HAP-1 (cell line): ENCODE measurements at regions not wholly inside any gene's neighbourhood (a gene's known extent, or its start where the extent isn't known, plus 50 kb on each side); places are given as distances from the start of the nearest gene placed in this dataset.
"Not testable (repeated sequence)": the region's sequence is repeated elsewhere in the genome, so short reads cannot be mapped to it uniquely, and the experiment has no call there.

Experiments used
- DNase-seq, 2 experiments: peaks; one replicate each; pipeline ENCODE4 v3.0.0-alpha.2; 2016 to 2020; ENCODE audit warnings: low spot score in 2 of 2
- H3K27me3 ChIP-seq: fragments of 250-450 bp; sonication (Bioruptor Pico); 2 replicates; pipeline ENCODE4 v1.5.1; 2020; ENCODE audit warnings: low read depth, mild to moderate bottlenecking, moderate library complexity
- H3K36me3 ChIP-seq: fragments of 250-450 bp; sonication (Bioruptor Pico); replicated peaks from 2 replicates; pipeline ENCODE4 v1.5.1; 2020; ENCODE audit warnings: mild to moderate bottlenecking
- H3K4me1 ChIP-seq: fragments of 250-450 bp; sonication (Bioruptor Pico); 2 replicates; pipeline ENCODE4 v1.5.1; 2020; ENCODE audit warnings: mild to moderate bottlenecking
- H3K4me3 ChIP-seq: fragments of 250-450 bp; sonication (Bioruptor Pico); 2 replicates; pipeline ENCODE4 v1.5.1; 2020; ENCODE audit warnings: mild to moderate bottlenecking, moderate library complexity
- H3K9me3 ChIP-seq: fragments of 250-450 bp; sonication (Bioruptor Pico); 2 replicates; pipeline ENCODE4 v1.5.1; 2020; ENCODE audit warnings: mild to moderate bottlenecking, moderate library complexity
- in situ Hi-C: fragments of 300-500 bp; cut with MboI; formaldehyde crosslinking; loops from 3 replicates; pipeline ENCODE4 v1.14.3; 2020; ENCODE audit warnings: low sequenced_read_pairs, inconsistent platforms, mixed read lengths

GRCh38 chr4:27791640-27792039, 931.0 kb downstream of the STIM2 start:
- no peaks in the 10 kb centered on the region for H3K4me1 ChIP-seq
- H3K36me3 ChIP-seq, result no peaks in the 10 kb centered on the region
- DNase-seq, result no peak
- H3K4me3 ChIP-seq, result no peak overlapping the region
- no peaks in the 10 kb centered on the region for H3K27me3 ChIP-seq
- H3K9me3 ChIP-seq, result no peaks in the 10 kb centered on the region
- in situ Hi-C loops, result no loop called here

GRCh38 chr4:27807207-27807606, 946.6 kb downstream of the STIM2 start:
- H3K4me1 ChIP-seq, result no peaks in the 10 kb centered on the region
- in situ Hi-C loops, result no loop called here
- DNase-seq, result no peak
- H3K27me3 ChIP-seq, result no peaks in the 10 kb centered on the region
- no peaks in the 10 kb centered on the region for H3K9me3 ChIP-seq
- no peaks in the 10 kb centered on the region for H3K36me3 ChIP-seq
- no peak overlapping the region for H3K4me3 ChIP-seq

GRCh38 chr4:27811948-27812347, 951.3 kb downstream of the STIM2 start:
- H3K9me3 ChIP-seq, result no peaks in the 10 kb centered on the region
- no peaks in the 10 kb centered on the region for H3K4me1 ChIP-seq
- in situ Hi-C loops, result no loop called here
- DNase-seq, result no peak
- H3K27me3 ChIP-seq, result no peaks in the 10 kb centered on the region
- H3K36me3 ChIP-seq, result no peaks in the 10 kb centered on the region
- no peak overlapping the region for H3K4me3 ChIP-seq

- H3K36me3 ChIP-seq, H3K27me3 ChIP-seq, H3K4me3 ChIP-seq, H3K9me3 ChIP-seq, H3K4me1 ChIP-seq, DNase-seq, in situ Hi-C loops: not testable (repeated sequence)
Observed at GRCh38 chr4:27813226-27813625, 952.6 kb downstream of the STIM2 start.

GRCh38 chr4:27813699-27814425, 953.2 kb downstream of the STIM2 start:
- H3K4me3 ChIP-seq, H3K27me3 ChIP-seq, H3K4me1 ChIP-seq, H3K9me3 ChIP-seq, in situ Hi-C loops, DNase-seq, H3K36me3 ChIP-seq: not testable (repeated sequence)

GRCh38 chr4:27819246-27819645, 958.6 kb downstream of the STIM2 start:
- Histone ChIP-seq H3K4me3 (no peak overlapping the region), H3K36me3 (no peaks in the 10 kb centered on the region), H3K9me3 (no peaks in the 10 kb centered on the region), H3K27me3 (no peaks in the 10 kb centered on the region), H3K4me1 (no peaks in the 10 kb centered on the region)
- DNase-seq, result no peak
- in situ Hi-C loops, result no loop called here

- no peak for DNase-seq
- Histone ChIP-seq H3K27me3 (no peaks in the 10 kb centered on the region), H3K36me3 (no peaks in the 10 kb centered on the region), H3K9me3 (no peaks in the 10 kb centered on the region), H3K4me1 (no peaks in the 10 kb centered on the region), H3K4me3 (no peak overlapping the region)
- in situ Hi-C loops, result no loop called here
Observed at GRCh38 chr4:27828843-27829242, 968.2 kb downstream of the STIM2 start.

GRCh38 chr4:27830251-27830650, 969.6 kb downstream of the STIM2 start:
- H3K4me1 ChIP-seq, result no peaks in the 10 kb centered on the region
- H3K36me3 ChIP-seq, result no peaks in the 10 kb centered on the region
- H3K27me3 ChIP-seq, result no peaks in the 10 kb centered on the region
- in situ Hi-C loops, result no loop called here
- DNase-seq, result no peak
- H3K9me3 ChIP-seq, result no peaks in the 10 kb centered on the region
- no peak overlapping the region for H3K4me3 ChIP-seq

GRCh38 chr4:27835851-27836250, 975.2 kb downstream of the STIM2 start:
- Histone ChIP-seq H3K4me1 (no peaks in the 10 kb centered on the region), H3K4me3 (no peak overlapping the region), H3K27me3 (no peaks in the 10 kb centered on the region), H3K9me3 (no peaks in the 10 kb centered on the region), H3K36me3 (no peaks in the 10 kb centered on the region)
- in situ Hi-C loops, result no loop called here
- DNase-seq, result no peak

- no peak for DNase-seq
- in situ Hi-C loops, result no loop called here
- H3K27me3 ChIP-seq, result no peaks in the 10 kb centered on the region
Observed at GRCh38 chr4:27836523-27836922, 975.9 kb downstream of the STIM2 start.

GRCh38 chr4:27843776-27844175, 983.1 kb downstream of the STIM2 start:
- DNase-seq, result no peak
- in situ Hi-C loops, result no loop called here
- Histone ChIP-seq H3K4me1 (no peaks in the 10 kb centered on the region), H3K4me3 (no peak overlapping the region), H3K36me3 (no peaks in the 10 kb centered on the region), H3K9me3 (no peaks in the 10 kb centered on the region), H3K27me3 (no peaks in the 10 kb centered on the region)

More at GRCh38 chr4:27836523-27836922, 975.9 kb downstream of the STIM2 start:
- no peaks in the 10 kb centered on the region for H3K36me3 ChIP-seq
- no peaks in the 10 kb centered on the region for H3K9me3 ChIP-seq
- H3K4me3 ChIP-seq, result no peak overlapping the region
- no peaks in the 10 kb centered on the region for H3K4me1 ChIP-seq

GRCh38 chr4:27844376-27844775, 983.7 kb downstream of the STIM2 start:
- H3K9me3 ChIP-seq, result no peaks in the 10 kb centered on the region
- in situ Hi-C loops, result no loop called here
- H3K27me3 ChIP-seq, result no peaks in the 10 kb centered on the region
- DNase-seq, result no peak
- H3K4me1 ChIP-seq, result no peaks in the 10 kb centered on the region
- no peak overlapping the region for H3K4me3 ChIP-seq
- no peaks in the 10 kb centered on the region for H3K36me3 ChIP-seq

GRCh38 chr4:27846951-27847350, 986.3 kb downstream of the STIM2 start:
- in situ Hi-C loops, result no loop called here
- H3K4me3 ChIP-seq, result no peak overlapping the region
- no peaks in the 10 kb centered on the region for H3K4me1 ChIP-seq
- H3K27me3 ChIP-seq, result no peaks in the 10 kb centered on the region
- H3K9me3 ChIP-seq, result no peaks in the 10 kb centered on the region
- no peaks in the 10 kb centered on the region for H3K36me3 ChIP-seq
- no peak for DNase-seq

- peak; percentile 38 to 59 for DNase-seq
- H3K4me1 ChIP-seq, result no peaks in the 10 kb centered on the region
- H3K4me3 ChIP-seq, result no peak overlapping the region
- H3K36me3 ChIP-seq, result no peaks in the 10 kb centered on the region
- H3K27me3 ChIP-seq, result no peaks in the 10 kb centered on the region
- in situ Hi-C loops, result no loop called here
- H3K9me3 ChIP-seq, result no peaks in the 10 kb centered on the region
Observed at GRCh38 chr4:27861381-27861787, 1000.7 kb downstream of the STIM2 start.

- Histone ChIP-seq H3K9me3 (no peaks in the 10 kb centered on the region), H3K36me3 (no peaks in the 10 kb centered on the region), H3K27me3 (no peaks in the 10 kb centered on the region), H3K4me3 (no peak overlapping the region), H3K4me1 (no peaks in the 10 kb centered on the region)
- DNase-seq, result no peak
- in situ Hi-C loops, result no loop called here
Observed at GRCh38 chr4:27861802-27862201, 1001.2 kb downstream of the STIM2 start.
